Endometrium (tissue), 2 donors: ENCODE measurements at regions not wholly inside any gene's neighbourhood (a gene's known extent, or its start where the extent isn't known, plus 50 kb on each side); places are given as distances from the start of the nearest gene placed in this dataset.

Experiments
- FAIRE-seq: peaks from 2 replicates; lab custom pipeline; 2012; peaks lifted over from hg19 to GRCh38; lab: Jason Lieb, UNC
- donor health status: control.
- donor health status: control.

GRCh38 chr9:104448036-104448435, 56.0 kb upstream of the OR13F1 start:
- FAIRE-seq = no peak
